K562 (cell line): ENCODE measurements at regions not wholly inside any gene's neighbourhood (a gene's known extent, or its start where the extent isn't known, plus 50 kb on each side); places are given as distances from the start of the nearest gene placed in this dataset.

Experiments used
- ARID4B ChIP-seq: sonication (generic); formaldehyde crosslinking; IDR thresholded peaks from 2 replicates; pipeline ENCODE4 v1.8.0; 2022; ENCODE audit warnings: mild to moderate bottlenecking, missing genetic modification reagents
- CC2D1A ChIP-seq: fragments of 450-650 bp; IDR thresholded peaks from 2 replicates; pipeline ENCODE4 v1.6.1; 2017; ENCODE audit warnings: mild to moderate bottlenecking
- ETV6 ChIP-seq, 3 experiments: fragments of 150-350 bp in 1 of 3; sonication (generic) in 1 of 3; formaldehyde crosslinking in 1 of 3; IDR thresholded peaks; 2 replicates each; pipeline versions ENCODE4 v1.6.1 to v1.8.0; 2014 to 2022; ENCODE audit warnings: borderline replicate concordance in 2 of 3, low read depth in 2 of 3, antibody characterized with exemption in 1 of 3, low read length in 1 of 3, mild to moderate bottlenecking in 1 of 3, missing genetic modification reagents in 1 of 3
- HLTF ChIP-seq: fragments of 450-650 bp; IDR thresholded peaks from 2 replicates; pipeline ENCODE4 v1.6.1; 2016
- HMG20B ChIP-seq: fragments of 250-450 bp; sonication (Bioruptor Pico); IDR thresholded peaks from 2 replicates; pipeline ENCODE4 v1.5.0; 2021; ENCODE audit warnings: mild to moderate bottlenecking
- HNRNPLL ChIP-seq: fragments of 200-400 bp; formaldehyde crosslinking; IDR thresholded peaks from 2 replicates; pipeline ENCODE4 v1.6.1; 2017; ENCODE audit warnings: low read length, low read depth, mild to moderate bottlenecking; ENCODE audit not compliant: poor library complexity, severe bottlenecking
- MAFG ChIP-seq: fragments of 450-650 bp; conservative IDR thresholded peaks from 2 replicates; pipeline ENCODE4 v1.6.1; 2016; ENCODE audit warnings: missing genetic modification characterization, missing compliant biosample characterization
- NRF1 ChIP-seq, 2 experiments: fragments of 450-650 bp; IDR thresholded peaks in 1 of 2; conservative IDR thresholded peaks in 1 of 2; 2 replicates each; pipeline ENCODE4 v1.6.1; 2014; ENCODE audit warnings: mild to moderate bottlenecking in 2 of 2
- RBM25 ChIP-seq: fragments of 200-400 bp; formaldehyde crosslinking; IDR thresholded peaks from 2 replicates; pipeline ENCODE4 v1.6.1; 2018; ENCODE audit warnings: low read length, low read depth, moderate library complexity; ENCODE audit not compliant: severe bottlenecking
- SMAD1 ChIP-seq: fragments of 150-350 bp; IDR thresholded peaks from 2 replicates; pipeline ENCODE4 v1.6.1; 2014; ENCODE audit warnings: low read length, low read depth; ENCODE audit not compliant: partially characterized antibody
- SOX6 ChIP-seq: fragments of 450-650 bp; IDR thresholded peaks from 2 replicates; pipeline ENCODE4 v1.6.1; 2014; ENCODE audit warnings: mild to moderate bottlenecking
- TAF15 ChIP-seq: fragments of 200-400 bp; formaldehyde crosslinking; IDR thresholded peaks from 2 replicates; pipeline ENCODE4 v1.6.1; 2017; ENCODE audit warnings: mild to moderate bottlenecking, low read depth, low read length, moderate library complexity
- YBX1 ChIP-seq: fragments of 450-650 bp; IDR thresholded peaks from 2 replicates; pipeline ENCODE4 v1.7.1; 2016; ENCODE audit warnings: mild to moderate bottlenecking
- ZBTB17 ChIP-seq: fragments of 450-650 bp; formaldehyde crosslinking; IDR thresholded peaks from 2 replicates; pipeline ENCODE4 v1.4.0; 2020; ENCODE audit warnings: mild to moderate bottlenecking
- ZKSCAN1 ChIP-seq: fragments of 150-350 bp; IDR thresholded peaks from 2 replicates; pipeline ENCODE4 v1.6.1; 2016; ENCODE audit warnings: low read depth, low read length
- ZNF551 ChIP-seq: fragments of 250-450 bp; sonication (Bioruptor Pico); IDR thresholded peaks from 2 replicates; pipeline ENCODE4 v1.5.0; 2021; ENCODE audit warnings: mild to moderate bottlenecking, moderate library complexity
- ZNF584 ChIP-seq: fragments of 200-800 bp; sonication (Bioruptor generic); IDR thresholded peaks from 2 replicates; pipeline ENCODE4 v1.6.1; 2016; ENCODE audit warnings: low read depth, mild to moderate bottlenecking, missing genetic modification characterization, missing compliant biosample characterization
- TF ChIP-seq, protein P1 (sequence below): fragments of 250-450 bp; sonication (Bioruptor Pico); IDR thresholded peaks from 2 replicates; pipeline ENCODE4 v1.9.0; 2021; ENCODE audit warnings: mild to moderate bottlenecking
- TF ChIP-seq, protein P2 (sequence below): fragments of 450-650 bp; formaldehyde crosslinking; IDR thresholded peaks from 2 replicates; pipeline ENCODE4 v1.4.0; 2020; ENCODE audit warnings: mild to moderate bottlenecking, moderate library complexity
- TF ChIP-seq, protein P3 (sequence below): fragments of 450-650 bp; formaldehyde crosslinking; IDR thresholded peaks from 2 replicates; pipeline ENCODE4 v1.4.0; 2022; ENCODE audit warnings: mild to moderate bottlenecking, moderate library complexity
- TF ChIP-seq, protein P4 (sequence below): fragments of 450-650 bp; formaldehyde crosslinking; conservative IDR thresholded peaks from 2 replicates; pipeline ENCODE4 v1.4.0; 2022; ENCODE audit warnings: mild to moderate bottlenecking, missing genetic modification characterization

- TF ChIP-seq ARID4B (CRISPR knock-in tag): no peak
- peak in 1 of 2 experiments; percentile 37; a peak in 1 of 4 replicates for TF ChIP-seq NRF1 (conservative IDR thresholded peaks at IDR 0.05 in 1 of 2, IDR thresholded peaks at IDR 0.05 in 1 of 2)
- TF ChIP-seq ZNF584: 0 out of 2 replicates have a peak, but pooled peaks have one; percentile 34
- no peak for TF ChIP-seq MAFG (tag)
- no peak for TF ChIP-seq SMAD1
- TF ChIP-seq, protein P1, sequence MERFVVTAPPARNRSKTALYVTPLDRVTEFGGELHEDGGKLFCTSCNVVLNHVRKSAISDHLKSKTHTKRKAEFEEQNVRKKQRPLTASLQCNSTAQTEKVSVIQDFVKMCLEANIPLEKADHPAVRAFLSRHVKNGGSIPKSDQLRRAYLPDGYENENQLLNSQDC (CRISPR knock-in tag): no peak
- no peak for TF ChIP-seq CC2D1A
- TF ChIP-seq HMG20B (CRISPR knock-in tag): no peak
- no peak for TF ChIP-seq TAF15
- no peak for TF ChIP-seq ZKSCAN1
- TF ChIP-seq, protein P2, sequence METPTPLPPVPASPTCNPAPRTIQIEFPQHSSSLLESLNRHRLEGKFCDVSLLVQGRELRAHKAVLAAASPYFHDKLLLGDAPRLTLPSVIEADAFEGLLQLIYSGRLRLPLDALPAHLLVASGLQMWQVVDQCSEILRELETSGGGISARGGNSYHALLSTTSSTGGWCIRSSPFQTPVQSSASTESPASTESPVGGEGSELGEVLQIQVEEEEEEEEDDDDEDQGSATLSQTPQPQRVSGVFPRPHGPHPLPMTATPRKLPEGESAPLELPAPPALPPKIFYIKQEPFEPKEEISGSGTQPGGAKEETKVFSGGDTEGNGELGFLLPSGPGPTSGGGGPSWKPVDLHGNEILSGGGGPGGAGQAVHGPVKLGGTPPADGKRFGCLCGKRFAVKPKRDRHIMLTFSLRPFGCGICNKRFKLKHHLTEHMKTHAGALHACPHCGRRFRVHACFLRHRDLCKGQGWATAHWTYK (CRISPR knock-in tag): no peak
- TF ChIP-seq HNRNPLL: no peak
- no peak for TF ChIP-seq ZNF551 (CRISPR knock-in tag)
- no peak for TF ChIP-seq YBX1
- no peak for TF ChIP-seq ZBTB17 (CRISPR knock-in tag)
- TF ChIP-seq, protein P3, sequence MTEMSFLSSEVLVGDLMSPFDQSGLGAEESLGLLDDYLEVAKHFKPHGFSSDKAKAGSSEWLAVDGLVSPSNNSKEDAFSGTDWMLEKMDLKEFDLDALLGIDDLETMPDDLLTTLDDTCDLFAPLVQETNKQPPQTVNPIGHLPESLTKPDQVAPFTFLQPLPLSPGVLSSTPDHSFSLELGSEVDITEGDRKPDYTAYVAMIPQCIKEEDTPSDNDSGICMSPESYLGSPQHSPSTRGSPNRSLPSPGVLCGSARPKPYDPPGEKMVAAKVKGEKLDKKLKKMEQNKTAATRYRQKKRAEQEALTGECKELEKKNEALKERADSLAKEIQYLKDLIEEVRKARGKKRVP (CRISPR knock-in tag): no peak
- TF ChIP-seq HLTF: no peak
- TF ChIP-seq SOX6: peak; percentile 29; the same call in 1 of the 2 replicates
- peak; percentile 65 for TF ChIP-seq RBM25
- TF ChIP-seq ETV6 (IDR thresholded peaks at IDR 0.05; ENCODE audit: borderline replicate concordance in 1 of 2, low read depth in 2 of 2, low read length in 1 of 2): no peak
- TF ChIP-seq ETV6 (CRISPR knock-in tag; IDR thresholded peaks at IDR 0.05; ENCODE audit: borderline replicate concordance): no peak
- TF ChIP-seq, protein P4, sequence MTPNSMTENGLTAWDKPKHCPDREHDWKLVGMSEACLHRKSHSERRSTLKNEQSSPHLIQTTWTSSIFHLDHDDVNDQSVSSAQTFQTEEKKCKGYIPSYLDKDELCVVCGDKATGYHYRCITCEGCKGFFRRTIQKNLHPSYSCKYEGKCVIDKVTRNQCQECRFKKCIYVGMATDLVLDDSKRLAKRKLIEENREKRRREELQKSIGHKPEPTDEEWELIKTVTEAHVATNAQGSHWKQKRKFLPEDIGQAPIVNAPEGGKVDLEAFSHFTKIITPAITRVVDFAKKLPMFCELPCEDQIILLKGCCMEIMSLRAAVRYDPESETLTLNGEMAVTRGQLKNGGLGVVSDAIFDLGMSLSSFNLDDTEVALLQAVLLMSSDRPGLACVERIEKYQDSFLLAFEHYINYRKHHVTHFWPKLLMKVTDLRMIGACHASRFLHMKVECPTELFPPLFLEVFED (CRISPR knock-in tag): no peak
Observed at GRCh38 chr1:60972841-60973364, 109.5 kb upstream of the NFIA start (continued).
